ENCODE measurements at regions not wholly inside any gene's neighbourhood (a gene's known extent, or its start where the extent isn't known, plus 50 kb on each side); places are given as distances from the start of the nearest gene placed in this dataset.
"Not testable (repeated sequence)": the region's sequence is repeated elsewhere in the genome, so short reads cannot be mapped to it uniquely, and the experiment has no call there.

DNA sequence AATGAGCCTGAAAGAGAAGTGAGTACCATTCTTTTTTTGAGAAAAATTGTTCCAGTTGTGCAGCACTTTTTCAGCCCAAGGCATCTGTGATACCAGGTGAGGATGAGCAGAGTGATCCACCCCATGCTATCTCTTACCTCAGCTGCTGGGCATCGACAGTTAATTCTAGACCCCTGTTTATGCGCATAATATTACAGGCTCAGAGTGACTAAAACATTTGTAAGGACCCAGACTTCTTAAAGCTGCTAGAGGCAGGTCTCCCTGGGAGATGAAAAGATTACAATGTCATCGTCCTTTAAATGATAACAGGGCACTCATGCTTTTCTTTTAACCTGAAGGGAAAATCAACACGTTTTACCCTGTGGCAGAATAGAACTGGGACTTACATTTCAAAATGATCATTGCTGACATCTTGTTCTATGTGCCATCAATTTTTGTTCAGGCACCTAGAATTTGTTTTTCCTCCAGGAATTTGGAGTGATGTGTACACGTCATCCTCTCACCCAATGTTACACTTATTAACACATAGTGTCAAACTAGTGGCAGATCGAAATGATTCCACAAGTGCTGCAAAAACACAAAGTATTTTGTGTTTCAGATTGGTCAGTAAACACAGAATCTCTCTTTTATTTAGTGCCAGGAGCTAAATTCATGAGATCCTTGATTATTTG is 684.6 kb downstream of the UTRN start:
- H3K79me2 ChIP-seq (ENCODE audit: low read length), result no peaks in the 10 kb centered on the region
- TF ChIP-seq, protein P1, sequence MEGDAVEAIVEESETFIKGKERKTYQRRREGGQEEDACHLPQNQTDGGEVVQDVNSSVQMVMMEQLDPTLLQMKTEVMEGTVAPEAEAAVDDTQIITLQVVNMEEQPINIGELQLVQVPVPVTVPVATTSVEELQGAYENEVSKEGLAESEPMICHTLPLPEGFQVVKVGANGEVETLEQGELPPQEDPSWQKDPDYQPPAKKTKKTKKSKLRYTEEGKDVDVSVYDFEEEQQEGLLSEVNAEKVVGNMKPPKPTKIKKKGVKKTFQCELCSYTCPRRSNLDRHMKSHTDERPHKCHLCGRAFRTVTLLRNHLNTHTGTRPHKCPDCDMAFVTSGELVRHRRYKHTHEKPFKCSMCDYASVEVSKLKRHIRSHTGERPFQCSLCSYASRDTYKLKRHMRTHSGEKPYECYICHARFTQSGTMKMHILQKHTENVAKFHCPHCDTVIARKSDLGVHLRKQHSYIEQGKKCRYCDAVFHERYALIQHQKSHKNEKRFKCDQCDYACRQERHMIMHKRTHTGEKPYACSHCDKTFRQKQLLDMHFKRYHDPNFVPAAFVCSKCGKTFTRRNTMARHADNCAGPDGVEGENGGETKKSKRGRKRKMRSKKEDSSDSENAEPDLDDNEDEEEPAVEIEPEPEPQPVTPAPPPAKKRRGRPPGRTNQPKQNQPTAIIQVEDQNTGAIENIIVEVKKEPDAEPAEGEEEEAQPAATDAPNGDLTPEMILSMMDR (IDR thresholded peaks at IDR 0.05; ENCODE audit: low read length), result no peak
- TF ChIP-seq EZH2 (optimal IDR thresholded peaks at IDR 0.05; ENCODE audit: low read depth, low read length) (no peak), EZH2phosphoT487 (IDR thresholded peaks at IDR 0.05; ENCODE audit: low read length) (no peak)
- H3K9me2 ChIP-seq (replicated peaks; ENCODE audit: insufficient read depth, low read length), result no peaks in the 10 kb centered on the region
- no peak overlapping the region for H3K27ac ChIP-seq (ENCODE audit: low read length)
- H3F3A ChIP-seq (ENCODE audit: insufficient read depth, low read length), result no peaks in the 10 kb centered on the region
- H3K27me3 ChIP-seq (replicated peaks; ENCODE audit: insufficient read depth, low read length), result no peaks in the 10 kb centered on the region
- H3K36me3 ChIP-seq (replicated peaks; ENCODE audit: insufficient read depth, low read length), result no peaks in the 10 kb centered on the region
- H4K20me1 ChIP-seq (ENCODE audit: insufficient read depth, low read length), result no peaks in the 10 kb centered on the region
- no peaks in the 10 kb centered on the region for H3K9me3 ChIP-seq (replicated peaks; ENCODE audit: insufficient read depth, low read length)
- H2AFZ ChIP-seq (ENCODE audit: low read length), result no peak overlapping the region
- H3K4me1 ChIP-seq (ENCODE audit: low read length), result no peaks in the 10 kb centered on the region
- no peak overlapping the region for H3K4me2 ChIP-seq (ENCODE audit: low read depth, low read length)
- no peak overlapping the region for H3K4me3 ChIP-seq (ENCODE audit: low read length)
- H3K9ac ChIP-seq (ENCODE audit: low read length), result no peak overlapping the region
- DNase-seq, result no peak

DNA sequence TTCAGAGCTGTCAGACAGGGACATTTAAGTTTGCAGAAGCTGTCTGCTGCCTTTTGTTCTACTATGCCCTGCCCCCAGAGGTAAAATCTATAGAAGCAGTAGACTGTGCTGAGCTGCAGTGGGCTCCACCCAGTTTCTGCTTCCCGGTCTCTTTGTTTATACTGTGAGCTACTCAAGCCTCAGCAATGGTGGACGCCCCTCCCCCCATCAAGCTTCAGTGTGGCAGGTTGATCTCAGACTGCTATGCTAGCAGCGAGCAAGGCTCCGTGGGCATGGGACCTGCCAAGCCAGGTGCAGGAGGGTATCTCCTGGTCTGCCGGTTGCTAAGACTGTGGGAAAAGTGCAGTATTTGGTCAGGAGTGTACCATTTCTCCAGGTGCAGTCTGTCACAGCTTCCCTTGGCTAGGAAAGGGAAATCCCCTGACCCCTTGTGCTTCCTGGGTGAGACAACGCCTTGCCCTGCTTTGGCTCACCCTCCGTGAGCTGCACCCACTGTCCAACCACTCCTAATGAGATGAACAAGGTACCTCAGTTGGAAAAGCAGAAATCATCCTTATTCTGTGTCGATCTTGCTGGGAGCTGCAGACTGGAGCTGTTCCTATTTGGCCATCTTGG is 692.2 kb downstream of the UTRN start:
- not testable (repeated sequence) for H3K4me3 ChIP-seq (ENCODE audit: low read length); H2AFZ ChIP-seq (ENCODE audit: low read length); H3K9me3 ChIP-seq (replicated peaks; ENCODE audit: insufficient read depth, low read length); H3F3A ChIP-seq (ENCODE audit: insufficient read depth, low read length); H3K9me2 ChIP-seq (replicated peaks; ENCODE audit: insufficient read depth, low read length); H3K79me2 ChIP-seq (ENCODE audit: low read length); H3K9ac ChIP-seq (ENCODE audit: low read length); H3K4me2 ChIP-seq (ENCODE audit: low read depth, low read length); H3K4me1 ChIP-seq (ENCODE audit: low read length); H4K20me1 ChIP-seq (ENCODE audit: insufficient read depth, low read length); H3K27ac ChIP-seq (ENCODE audit: low read length); H3K36me3 ChIP-seq (replicated peaks; ENCODE audit: insufficient read depth, low read length); H3K27me3 ChIP-seq (replicated peaks; ENCODE audit: insufficient read depth, low read length)
- peak; percentile 6 for DNase-seq

DNA sequence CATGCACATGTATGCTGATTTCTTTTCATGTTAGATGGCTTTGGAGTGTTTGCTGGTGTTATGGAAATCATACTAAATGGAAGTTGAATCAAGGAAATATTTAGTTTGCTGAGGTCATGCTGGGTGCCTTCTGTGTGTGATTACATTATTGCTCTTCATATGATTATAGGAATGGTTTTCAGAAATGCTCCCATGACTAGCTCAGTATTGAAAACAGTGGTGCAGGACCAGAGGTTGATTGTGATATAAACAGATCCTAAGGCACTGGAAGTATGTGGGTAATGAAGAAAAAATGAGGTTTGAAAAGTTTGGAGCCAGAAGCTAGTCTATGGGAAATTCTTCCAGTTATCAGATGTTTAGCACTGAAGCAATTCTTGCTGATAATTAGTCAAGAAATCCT is 693.1 kb downstream of the UTRN start:
- Histone ChIP-seq H3K4me3 (ENCODE audit: low read length) (no peak overlapping the region), H3K4me1 (ENCODE audit: low read length) (no peaks in the 10 kb centered on the region), H3K9ac (ENCODE audit: low read length) (no peak overlapping the region), H3K79me2 (ENCODE audit: low read length) (no peaks in the 10 kb centered on the region), H3K36me3 (replicated peaks; ENCODE audit: insufficient read depth, low read length) (no peaks in the 10 kb centered on the region), H3K4me2 (ENCODE audit: low read depth, low read length) (no peak overlapping the region), H3K27me3 (replicated peaks; ENCODE audit: insufficient read depth, low read length) (no peaks in the 10 kb centered on the region), H3F3A (ENCODE audit: insufficient read depth, low read length) (no peaks in the 10 kb centered on the region), H3K9me3 (replicated peaks; ENCODE audit: insufficient read depth, low read length) (no peaks in the 10 kb centered on the region), H4K20me1 (ENCODE audit: insufficient read depth, low read length) (no peaks in the 10 kb centered on the region), H3K9me2 (replicated peaks; ENCODE audit: insufficient read depth, low read length) (no peaks in the 10 kb centered on the region), H3K27ac (ENCODE audit: low read length) (no peak overlapping the region), H2AFZ (ENCODE audit: low read length) (no peak overlapping the region)
- no peak for DNase-seq
- TF ChIP-seq EZH2 (optimal IDR thresholded peaks at IDR 0.05; ENCODE audit: low read depth, low read length) (no peak), EZH2phosphoT487 (IDR thresholded peaks at IDR 0.05; ENCODE audit: low read length) (no peak)
- TF ChIP-seq, protein P1 (IDR thresholded peaks at IDR 0.05; ENCODE audit: low read length), result no peak

DNA sequence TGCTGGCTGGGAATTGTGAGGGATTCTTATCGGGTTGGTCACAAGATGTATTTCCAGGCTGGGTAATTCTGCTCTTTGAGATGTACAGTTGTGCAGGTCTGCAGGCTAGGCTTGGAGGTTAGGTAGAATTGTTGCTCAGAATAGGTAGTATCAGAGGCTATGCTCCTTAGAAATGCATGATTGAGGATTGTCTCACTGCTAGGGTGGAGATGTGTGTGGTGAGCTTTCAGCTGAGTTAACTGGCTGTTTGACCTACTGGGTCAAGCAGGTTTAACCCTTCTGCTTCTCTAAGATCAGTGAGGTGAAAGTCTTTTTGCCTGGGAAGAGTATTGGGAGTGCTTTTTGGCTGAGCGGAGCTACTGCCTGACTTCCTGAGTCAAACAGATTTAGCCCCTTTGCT is 701.1 kb downstream of the UTRN start:
- no peak for DNase-seq
- TF ChIP-seq EZH2 (optimal IDR thresholded peaks at IDR 0.05; ENCODE audit: low read depth, low read length) (no peak), EZH2phosphoT487 (IDR thresholded peaks at IDR 0.05; ENCODE audit: low read length) (no peak)
- TF ChIP-seq, protein P1 (IDR thresholded peaks at IDR 0.05; ENCODE audit: low read length), result no peak

More for the DNA sequence above, 701.1 kb downstream of the UTRN start:
- Histone ChIP-seq H3K27me3 (replicated peaks; ENCODE audit: insufficient read depth, low read length) (no peaks in the 10 kb centered on the region), H3K36me3 (replicated peaks; ENCODE audit: insufficient read depth, low read length) (no peaks in the 10 kb centered on the region), H2AFZ (ENCODE audit: low read length) (no peak overlapping the region), H3K9ac (ENCODE audit: low read length) (no peak overlapping the region), H4K20me1 (ENCODE audit: insufficient read depth, low read length) (no peaks in the 10 kb centered on the region), H3K9me2 (replicated peaks; ENCODE audit: insufficient read depth, low read length) (no peaks in the 10 kb centered on the region), H3K9me3 (replicated peaks; ENCODE audit: insufficient read depth, low read length) (no peaks in the 10 kb centered on the region), H3K4me3 (ENCODE audit: low read length) (no peak overlapping the region), H3K27ac (ENCODE audit: low read length) (no peak overlapping the region), H3K79me2 (ENCODE audit: low read length) (no peaks in the 10 kb centered on the region), H3K4me2 (ENCODE audit: low read depth, low read length) (no peak overlapping the region), H3K4me1 (ENCODE audit: low read length) (no peaks in the 10 kb centered on the region), H3F3A (ENCODE audit: insufficient read depth, low read length) (no peaks in the 10 kb centered on the region)
